SK-N-SH (cell line): ENCODE measurements at regions not wholly inside any gene's neighbourhood (a gene's known extent, or its start where the extent isn't known, plus 50 kb on each side); places are given as distances from the start of the nearest gene placed in this dataset.

Source experiments
- CTCF ChIA-PET: fragments of 300-600, 350-600 bp; formaldehyde crosslinking; extraction: SDS; loops from one replicate; lab custom pipeline; 2021; lab: Yijun Ruan, JAX
- POLR2A ChIA-PET: fragments of 350-600 bp; sonication (Branson Sonifier 250); formaldehyde crosslinking; extraction: SDS; loops from one replicate; lab custom pipeline; 2020; ENCODE audit warnings: antibody characterized with exemption, inconsistent platforms; lab: Yijun Ruan, JAX
- DNase-seq: peaks from one replicate; pipeline ENCODE4 v3.0.0; 2012
- H2AFZ ChIP-seq: fragments of 200-600 bp; sonication (generic); 2 replicates; pipeline ENCODE4 v1.8.1; 2016; ENCODE audit warnings: antibody characterized with exemption, mild to moderate bottlenecking, low read depth
- H3F3A ChIP-seq: fragments of 200-600 bp; sonication (generic); replicated peaks from 2 replicates; pipeline ENCODE3; 2016; ENCODE audit warnings: antibody characterized with exemption, mild to moderate bottlenecking; ENCODE audit not compliant: insufficient read depth
- H3K27ac ChIP-seq, 2 experiments: fragments of 200-500 bp in 1 of 2; fragments of 200-600 bp in 1 of 2; sonication (Bioruptor generic) in 1 of 2; sonication (generic), shearing (Covaris generic) in 1 of 2; 2 replicates each; pipeline versions ENCODE4 v1.5.1 to v1.6.1; 2014 to 2016; ENCODE audit warnings: low read depth in 2 of 2, inconsistent platforms in 1 of 2, low read length in 1 of 2, mild to moderate bottlenecking in 1 of 2, mixed read lengths in 1 of 2
- H3K27me3 ChIP-seq: fragments of 200-600 bp; sonication (generic), shearing (Covaris generic); 2 replicates; pipeline ENCODE4 v1.6.1; 2016; ENCODE audit warnings: mixed run types; ENCODE audit not compliant: insufficient read depth
- H3K36me3 ChIP-seq, 2 experiments: fragments of 200-500 bp in 1 of 2; fragments of 200-600 bp in 1 of 2; sonication (Bioruptor generic) in 1 of 2; sonication (generic) in 1 of 2; replicated peaks in 1 of 2; 2 replicates each; pipeline versions ENCODE3 to v1.5.1; 2014 to 2016; ENCODE audit warnings: low read length in 1 of 2, mild to moderate bottlenecking in 1 of 2; ENCODE audit not compliant: insufficient read depth in 2 of 2, control insufficient read depth in 1 of 2
- H3K4me1 ChIP-seq, 2 experiments: fragments of 200-500 bp in 1 of 2; fragments of 200-600 bp in 1 of 2; sonication (Bioruptor generic) in 1 of 2; sonication (generic), shearing (Covaris generic) in 1 of 2; 2 replicates each; pipeline versions ENCODE4 v1.5.1 to v1.6.1; 2014 to 2016; ENCODE audit warnings: low read depth in 1 of 2, low read length in 1 of 2, mixed run types in 1 of 2; ENCODE audit not compliant: insufficient read depth in 2 of 2, control insufficient read depth in 1 of 2
- H3K4me2 ChIP-seq: fragments of 200-600 bp; sonication (generic), shearing (Covaris generic); 2 replicates; pipeline ENCODE4 v1.6.1; 2017; ENCODE audit warnings: mixed run types
- H3K4me3 ChIP-seq, 2 experiments: fragments of 200-500 bp in 1 of 2; fragments of 200-600 bp in 1 of 2; sonication (Bioruptor generic) in 1 of 2; sonication (generic), shearing (Covaris generic) in 1 of 2; 2 replicates each; pipeline versions ENCODE4 v1.5.1 to v1.8.1; 2014 to 2016; ENCODE audit warnings: low read depth in 2 of 2, inconsistent platforms in 1 of 2, low read length in 1 of 2, mild to moderate bottlenecking in 1 of 2, mixed read lengths in 1 of 2, moderate library complexity in 1 of 2
- H3K79me2 ChIP-seq: fragments of 200-600 bp; sonication (generic); 2 replicates; pipeline ENCODE4 v1.8.1; 2017; ENCODE audit warnings: mild to moderate bottlenecking; ENCODE audit not compliant: insufficient read depth
- H3K9ac ChIP-seq: fragments of 200-600 bp; sonication (generic); 2 replicates; pipeline ENCODE4 v1.6.1; 2017; ENCODE audit warnings: mixed run types
- H3K9me2 ChIP-seq: fragments of 200-600 bp; sonication (generic); 2 replicates; pipeline ENCODE4 v1.6.1; 2017; ENCODE audit warnings: mixed run types
- H3K9me3 ChIP-seq: fragments of 200-600 bp; sonication (generic); 2 replicates; pipeline ENCODE4 v1.6.1; 2017; ENCODE audit warnings: mixed run types, mild to moderate bottlenecking, moderate library complexity
- H4K20me1 ChIP-seq: fragments of 200-600 bp; sonication (generic); 2 replicates; pipeline ENCODE4 v1.6.1; 2017; ENCODE audit warnings: mild to moderate bottlenecking, mixed run types; ENCODE audit not compliant: insufficient read depth
- EP300 ChIP-seq, 2 experiments: IDR thresholded peaks; 2 replicates each; pipeline versions ENCODE4 v1.4.0 to v1.6.1; 2012; ENCODE audit warnings: borderline replicate concordance in 1 of 2, low read depth in 1 of 2, low read length in 1 of 2
- EZH2phosphoT487 ChIP-seq: fragments of 200-600 bp; sonication (generic); IDR thresholded peaks from 2 replicates; pipeline ENCODE4 v1.6.1; 2017; ENCODE audit warnings: low read depth, mixed run types, mild to moderate bottlenecking, antibody characterized with exemption, moderate library complexity, borderline replicate concordance
- FOSL2 ChIP-seq: IDR thresholded peaks from 2 replicates; pipeline ENCODE4 v1.4.0; 2012; ENCODE audit warnings: low read depth, mild to moderate bottlenecking, moderate library complexity, borderline replicate concordance
- FOXM1 ChIP-seq: IDR thresholded peaks from 2 replicates; pipeline ENCODE4 v1.4.0; 2012; ENCODE audit warnings: low read depth, mild to moderate bottlenecking
- GABPA ChIP-seq: IDR thresholded peaks from 2 replicates; pipeline ENCODE4 v1.4.0; 2012; ENCODE audit warnings: low read depth, mild to moderate bottlenecking
- GATA2 ChIP-seq: sonication (generic); formaldehyde crosslinking; IDR thresholded peaks from 2 replicates; pipeline ENCODE4 v1.5.0; 2020; ENCODE audit warnings: mild to moderate bottlenecking, missing genetic modification reagents
- JUND ChIP-seq: IDR thresholded peaks from 2 replicates; pipeline ENCODE4 v1.4.0; 2012
- MEF2A ChIP-seq: IDR thresholded peaks from 2 replicates; pipeline ENCODE4 v1.4.0; 2012; ENCODE audit warnings: low read depth, borderline replicate concordance
- MXI1 ChIP-seq: IDR thresholded peaks from 2 replicates; pipeline ENCODE4 v1.6.1; 2012; ENCODE audit warnings: mild to moderate bottlenecking, low read depth, low read length, improper control_type of control experiment
- NFIC ChIP-seq: IDR thresholded peaks from 2 replicates; pipeline ENCODE4 v1.4.0; 2012; ENCODE audit warnings: borderline replicate concordance
- NRF1 ChIP-seq: IDR thresholded peaks from 2 replicates; pipeline ENCODE4 v1.6.1; 2012; ENCODE audit warnings: low read depth, mild to moderate bottlenecking, low read length
- POLR2AphosphoS5 ChIP-seq: IDR thresholded peaks from 2 replicates; pipeline ENCODE4 v1.6.1; 2012; ENCODE audit warnings: low read depth, low read length
- RAD21 ChIP-seq: IDR thresholded peaks from 2 replicates; pipeline ENCODE4 v1.6.1; 2012; ENCODE audit warnings: mild to moderate bottlenecking, low read length
- RCOR1 ChIP-seq: fragments of 150-350 bp; IDR thresholded peaks from 2 replicates; pipeline ENCODE4 v1.6.1; 2017; ENCODE audit warnings: antibody characterized with exemption, low read length
- RXRA ChIP-seq: IDR thresholded peaks from 2 replicates; pipeline ENCODE4 v1.4.0; 2012; ENCODE audit warnings: low read depth, mild to moderate bottlenecking, borderline replicate concordance
- SMC3 ChIP-seq: IDR thresholded peaks from 2 replicates; pipeline ENCODE4 v1.6.1; 2012; ENCODE audit warnings: low read depth, low read length, improper control_type of control experiment
- TCF12 ChIP-seq: IDR thresholded peaks from 2 replicates; pipeline ENCODE4 v1.4.0; 2012
- TEAD4 ChIP-seq: IDR thresholded peaks from 2 replicates; pipeline ENCODE4 v1.4.0; 2012; ENCODE audit warnings: mild to moderate bottlenecking, borderline replicate concordance; ENCODE audit not compliant: insufficient read depth
- YY1 ChIP-seq: IDR thresholded peaks from 2 replicates; pipeline ENCODE4 v1.4.0; 2012; ENCODE audit warnings: low read depth, mild to moderate bottlenecking
- WGBS: methylation state at CpG from one replicate; pipeline ENCODE4 v1.1.6; 2017; ENCODE audit warnings: low lambda C conversion rate; 5-methylcytosine and 5-hydroxymethylcytosine counted together
- TF ChIP-seq, protein P1 (sequence below): fragments of 150-350 bp; IDR thresholded peaks from 2 replicates; pipeline ENCODE4 v1.6.1; 2016; ENCODE audit warnings: mild to moderate bottlenecking, low read depth, low read length
- TF ChIP-seq, protein P2 (sequence below): IDR thresholded peaks from 2 replicates; pipeline ENCODE4 v1.4.0; 2012; ENCODE audit warnings: low read depth, borderline replicate concordance
- TF ChIP-seq, protein P3 (sequence below): IDR thresholded peaks from 2 replicates; pipeline ENCODE4; 2012
- TF ChIP-seq, protein P4 (sequence below): fragments of 150-350 bp; IDR thresholded peaks from 2 replicates; pipeline ENCODE4 v1.6.1; 2017; ENCODE audit warnings: antibody characterized with exemption, low read length, low read depth, borderline replicate concordance

DNA sequence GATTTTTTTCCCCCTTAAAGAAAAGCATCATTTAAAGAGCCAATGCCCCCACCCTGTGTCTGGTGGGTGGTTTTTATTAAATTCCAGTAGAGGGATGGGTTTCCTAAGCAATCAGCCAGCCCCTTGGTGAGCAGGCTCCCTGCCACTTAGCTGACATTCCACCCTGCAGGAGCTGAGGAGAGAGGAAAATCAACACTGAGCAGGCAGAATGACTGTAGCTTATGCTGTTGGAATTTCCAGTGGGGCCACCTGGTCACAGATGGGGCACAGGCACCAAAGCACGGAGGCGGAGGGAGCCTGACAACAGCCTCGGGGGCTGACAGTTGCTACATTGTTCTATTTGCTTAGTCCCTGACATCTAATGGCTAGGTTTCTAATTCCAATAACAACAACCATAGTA lies 127.7 kb downstream of the TMEM30B start:
- TF ChIP-seq RCOR1 (no peak), MEF2A (no peak), EZH2phosphoT487 (no peak), RAD21 (no peak), TCF12 (peak; percentile 40), TEAD4 (0 out of 2 replicates have a peak, but pooled peaks have one; percentile 42)
- TF ChIP-seq, protein P1, sequence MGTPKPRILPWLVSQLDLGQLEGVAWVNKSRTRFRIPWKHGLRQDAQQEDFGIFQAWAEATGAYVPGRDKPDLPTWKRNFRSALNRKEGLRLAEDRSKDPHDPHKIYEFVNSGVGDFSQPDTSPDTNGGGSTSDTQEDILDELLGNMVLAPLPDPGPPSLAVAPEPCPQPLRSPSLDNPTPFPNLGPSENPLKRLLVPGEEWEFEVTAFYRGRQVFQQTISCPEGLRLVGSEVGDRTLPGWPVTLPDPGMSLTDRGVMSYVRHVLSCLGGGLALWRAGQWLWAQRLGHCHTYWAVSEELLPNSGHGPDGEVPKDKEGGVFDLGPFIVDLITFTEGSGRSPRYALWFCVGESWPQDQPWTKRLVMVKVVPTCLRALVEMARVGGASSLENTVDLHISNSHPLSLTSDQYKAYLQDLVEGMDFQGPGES: no peak
- Histone ChIP-seq H3K9me2 (no peaks in the 10 kb centered on the region), H3K4me2 (peak overlapping the region; percentile 54), H3K4me1 (peaks cover 21 to 47% of the 10 kb centered on the region in 2 experiments), H3K4me3 (no peak overlapping the region; a peak in 1 of 4 replicates), H2AFZ (no peak overlapping the region), H3K9me3 (no peaks in the 10 kb centered on the region), H3K27me3 (no peaks in the 10 kb centered on the region), H3F3A (peaks cover 27% of the 10 kb centered on the region), H3K79me2 (no peaks in the 10 kb centered on the region), H3K27ac (peak overlapping the region; percentile 78 to 90), H3K9ac (peak overlapping the region; percentile 38), H4K20me1 (no peaks in the 10 kb centered on the region), H3K36me3 (no peaks in the 10 kb centered on the region)
- ChIA-PET POLR2A (interaction anchor here (0.6 kb wide), 1 partner anchor 159 kb away, joined by 3 read pairs; no protein-coding TSS in a partner anchor), CTCF (no interaction called here)
- peak; percentile 33 for DNase-seq
- WGBS: 11% methylated on average over 3 of the region's 3 CpGs

DNA sequence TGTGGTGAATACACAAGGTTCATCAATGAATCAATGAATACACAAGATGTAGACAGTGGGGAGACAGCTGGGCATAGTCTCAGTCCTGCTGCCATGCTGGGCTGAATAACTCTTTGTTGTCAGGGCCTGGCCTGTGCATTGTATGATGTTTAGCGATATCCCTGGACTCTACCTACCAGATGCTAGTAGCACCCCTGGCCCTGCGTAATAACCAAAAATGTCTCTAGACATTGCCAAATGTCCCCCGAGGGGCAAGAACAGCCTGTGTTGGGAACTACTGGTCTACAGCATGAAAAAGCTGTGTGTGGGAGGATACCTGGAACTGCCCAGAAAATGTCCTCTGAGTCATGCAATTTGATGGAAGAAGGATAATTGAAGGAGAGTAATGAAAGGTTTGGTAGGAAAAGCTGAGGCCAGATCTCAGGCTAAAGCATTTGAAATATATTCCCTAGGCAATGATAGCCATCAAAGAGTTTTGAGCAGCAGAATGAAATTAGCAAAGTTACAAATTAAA lies 128.2 kb downstream of the TMEM30B start:
- Histone ChIP-seq H3K4me1 (peaks cover 26 to 51% of the 10 kb centered on the region in 2 experiments), H3K9me2 (no peaks in the 10 kb centered on the region), H3K27ac (peak overlapping the region; percentile 78 to 90), H3K4me3 (no peak overlapping the region; a peak in 1 of 4 replicates), H3K4me2 (peak overlapping the region; percentile 54), H3K79me2 (no peaks in the 10 kb centered on the region), H3F3A (peaks cover 28% of the 10 kb centered on the region), H3K9ac (peak overlapping the region; percentile 38; the same call in 1 of the 2 replicates), H3K27me3 (no peaks in the 10 kb centered on the region), H3K9me3 (no peaks in the 10 kb centered on the region), H3K36me3 (no peaks in the 10 kb centered on the region), H4K20me1 (no peaks in the 10 kb centered on the region), H2AFZ (0 out of 2 replicates have a peak overlapping the region, but pooled peaks have one; percentile 5)
- 28% methylated on average over 3 of the region's 3 CpGs for WGBS
- DNase-seq: no peak
- TF ChIP-seq, protein P2, sequence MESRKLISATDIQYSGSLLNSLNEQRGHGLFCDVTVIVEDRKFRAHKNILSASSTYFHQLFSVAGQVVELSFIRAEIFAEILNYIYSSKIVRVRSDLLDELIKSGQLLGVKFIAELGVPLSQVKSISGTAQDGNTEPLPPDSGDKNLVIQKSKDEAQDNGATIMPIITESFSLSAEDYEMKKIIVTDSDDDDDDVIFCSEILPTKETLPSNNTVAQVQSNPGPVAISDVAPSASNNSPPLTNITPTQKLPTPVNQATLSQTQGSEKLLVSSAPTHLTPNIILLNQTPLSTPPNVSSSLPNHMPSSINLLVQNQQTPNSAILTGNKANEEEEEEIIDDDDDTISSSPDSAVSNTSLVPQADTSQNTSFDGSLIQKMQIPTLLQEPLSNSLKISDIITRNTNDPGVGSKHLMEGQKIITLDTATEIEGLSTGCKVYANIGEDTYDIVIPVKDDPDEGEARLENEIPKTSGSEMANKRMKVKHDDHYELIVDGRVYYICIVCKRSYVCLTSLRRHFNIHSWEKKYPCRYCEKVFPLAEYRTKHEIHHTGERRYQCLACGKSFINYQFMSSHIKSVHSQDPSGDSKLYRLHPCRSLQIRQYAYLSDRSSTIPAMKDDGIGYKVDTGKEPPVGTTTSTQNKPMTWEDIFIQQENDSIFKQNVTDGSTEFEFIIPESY: 0 out of 2 replicates have a peak, but pooled peaks have one; percentile 37
- no peak for TF ChIP-seq GABPA
- no peak for TF ChIP-seq RAD21
- no peak for TF ChIP-seq RCOR1
- TF ChIP-seq, protein P3, sequence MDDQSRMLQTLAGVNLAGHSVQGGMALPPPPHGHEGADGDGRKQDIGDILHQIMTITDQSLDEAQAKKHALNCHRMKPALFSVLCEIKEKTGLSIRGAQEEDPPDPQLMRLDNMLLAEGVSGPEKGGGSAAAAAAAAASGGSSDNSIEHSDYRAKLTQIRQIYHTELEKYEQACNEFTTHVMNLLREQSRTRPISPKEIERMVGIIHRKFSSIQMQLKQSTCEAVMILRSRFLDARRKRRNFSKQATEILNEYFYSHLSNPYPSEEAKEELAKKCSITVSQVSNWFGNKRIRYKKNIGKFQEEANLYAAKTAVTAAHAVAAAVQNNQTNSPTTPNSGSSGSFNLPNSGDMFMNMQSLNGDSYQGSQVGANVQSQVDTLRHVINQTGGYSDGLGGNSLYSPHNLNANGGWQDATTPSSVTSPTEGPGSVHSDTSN: peak; percentile 94
- TF ChIP-seq TCF12: peak; percentile 81
- TF ChIP-seq TEAD4: 0 out of 2 replicates have a peak, but pooled peaks have one; percentile 30
- TF ChIP-seq RXRA: peak; percentile 53; the same call in 1 of the 2 replicates
- TF ChIP-seq NRF1: no peak
- no peak for TF ChIP-seq MXI1
- peak; percentile 34; the same call in 1 of the 2 replicates for TF ChIP-seq POLR2AphosphoS5
- TF ChIP-seq GATA2 (CRISPR knock-in tag): no peak
- peak; percentile 61; the same call in 1 of the 2 replicates for TF ChIP-seq FOXM1
- TF ChIP-seq EP300 (IDR thresholded peaks at IDR 0.05; ENCODE audit: borderline replicate concordance in 1 of 2, low read depth in 1 of 2, low read length in 1 of 2): peak; percentile 29 to 79; a peak in 1 of 4 replicates
- no peak for TF ChIP-seq SMC3
- TF ChIP-seq JUND: peak; percentile 90
- no peak for TF ChIP-seq YY1
- TF ChIP-seq FOSL2: peak; percentile 84
- TF ChIP-seq, protein P4, sequence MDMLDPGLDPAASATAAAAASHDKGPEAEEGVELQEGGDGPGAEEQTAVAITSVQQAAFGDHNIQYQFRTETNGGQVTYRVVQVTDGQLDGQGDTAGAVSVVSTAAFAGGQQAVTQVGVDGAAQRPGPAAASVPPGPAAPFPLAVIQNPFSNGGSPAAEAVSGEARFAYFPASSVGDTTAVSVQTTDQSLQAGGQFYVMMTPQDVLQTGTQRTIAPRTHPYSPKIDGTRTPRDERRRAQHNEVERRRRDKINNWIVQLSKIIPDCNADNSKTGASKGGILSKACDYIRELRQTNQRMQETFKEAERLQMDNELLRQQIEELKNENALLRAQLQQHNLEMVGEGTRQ: no peak
- TF ChIP-seq NFIC: peak; percentile 75
- CTCF ChIA-PET: no interaction called here
- POLR2A ChIA-PET: no interaction called here
